HCT116 (cell line): ENCODE measurements at regions not wholly inside any gene's neighbourhood (a gene's known extent, or its start where the extent isn't known, plus 50 kb on each side); places are given as distances from the start of the nearest gene placed in this dataset.

Experiments used
- ATF3 ChIP-seq: IDR thresholded peaks from 2 replicates; pipeline ENCODE4 v1.6.1; 2012
- CEBPB ChIP-seq: IDR thresholded peaks from 2 replicates; pipeline ENCODE4 v1.6.1; 2012; ENCODE audit warnings: low read depth
- CTCF ChIP-seq, 3 experiments: fragments of 200-600 bp in 1 of 3; sonication (generic) in 1 of 3; IDR thresholded peaks in 2 of 3; conservative IDR thresholded peaks in 1 of 3; 2 replicates each; pipeline ENCODE4 v1.5.1; 2012 to 2017; ENCODE audit warnings: low read depth in 2 of 3, low read length in 2 of 3, antibody characterized with exemption in 1 of 3, borderline replicate concordance in 1 of 3, control low read depth in 1 of 3, mild to moderate bottlenecking in 1 of 3, mixed read lengths in 1 of 3, mixed run types in 1 of 3, moderate library complexity in 1 of 3; ENCODE audit not compliant: insufficient read depth in 1 of 3
- EZH2 ChIP-seq: fragments of 200-600 bp; sonication (generic); IDR thresholded peaks from 2 replicates; pipeline ENCODE4 v1.6.1; 2017; ENCODE audit warnings: antibody characterized with exemption, mixed run types
- FOSL1 ChIP-seq: IDR thresholded peaks from 2 replicates; pipeline ENCODE4 v1.6.1; 2012; ENCODE audit warnings: low read depth
- POLR2AphosphoS5 ChIP-seq: IDR thresholded peaks from 2 replicates; pipeline ENCODE4 v1.6.1; 2011; ENCODE audit warnings: mild to moderate bottlenecking, low read depth, low read length, moderate library complexity
- TCF7L2 ChIP-seq: IDR thresholded peaks from 2 replicates; pipeline ENCODE4 v1.7.0; 2011; ENCODE audit warnings: borderline replicate concordance, inconsistent platforms; ENCODE audit not compliant: insufficient read depth, insufficient read length; ENCODE audit errors: extremely low read depth
- YY1 ChIP-seq: IDR thresholded peaks from 2 replicates; pipeline ENCODE4 v1.6.1; 2011; ENCODE audit warnings: low read length, low read depth, moderate library complexity, mild to moderate bottlenecking; ENCODE audit not compliant: insufficient replicate concordance; ENCODE audit errors: extremely low read depth
- ZNF274 ChIP-seq: fragments of 200-500 bp; sonication (Bioruptor generic); IDR thresholded peaks from 2 replicates; pipeline ENCODE4 v1.6.1; 2014; ENCODE audit warnings: mild to moderate bottlenecking, low read depth, low read length, inconsistent platforms
- TF ChIP-seq, protein P1 (sequence below): IDR thresholded peaks from 2 replicates; pipeline ENCODE4 v1.6.1; 2012

GRCh38 chr21:24781146-24781545 is 826.1 kb downstream of the MRPL39 start:
- TF ChIP-seq FOSL1 = no peak
- TF ChIP-seq CTCF (IDR thresholded peaks at IDR 0.05 in 2 of 3, conservative IDR thresholded peaks at IDR 0.05 in 1 of 3; ENCODE audit: borderline replicate concordance in 1 of 3, insufficient read depth in 1 of 3, low read depth in 2 of 3, low read length in 2 of 3) = no peak
- no peak for TF ChIP-seq YY1
- no peak for TF ChIP-seq EZH2
- TF ChIP-seq CEBPB = no peak
- no peak for TF ChIP-seq ZNF274
- no peak for TF ChIP-seq POLR2AphosphoS5
- TF ChIP-seq TCF7L2 = no peak
- TF ChIP-seq, protein P1, sequence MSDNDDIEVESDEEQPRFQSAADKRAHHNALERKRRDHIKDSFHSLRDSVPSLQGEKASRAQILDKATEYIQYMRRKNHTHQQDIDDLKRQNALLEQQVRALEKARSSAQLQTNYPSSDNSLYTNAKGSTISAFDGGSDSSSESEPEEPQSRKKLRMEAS = no peak
- TF ChIP-seq ATF3 = no peak
